HCT116 (cell line): ENCODE measurements at regions not wholly inside any gene's neighbourhood (a gene's known extent, or its start where the extent isn't known, plus 50 kb on each side); places are given as distances from the start of the nearest gene placed in this dataset.

Source experiments
- ATAC-seq: fragments of 200-7000 bp; cut with Tn5 transposase; 2 replicates; pipeline ENCODE4 v1.9.1; 2020; ENCODE audit warnings: mild to moderate bottlenecking, moderate library complexity
- BruUV-seq: library from RNA; stranded (reverse); fragments of 400-500 nt; replicated peaks from 2 replicates; lab custom pipeline; 2021; lab: Mats Ljungman, UMichigan
- CTCF ChIA-PET: fragments of 300-600 bp; sonication (Branson Sonifier 250); formaldehyde crosslinking; loops from one replicate; lab custom pipeline; 2021; ENCODE audit warnings: antibody characterized with exemption; lab: Charles Lee
- POLR2A ChIA-PET: fragments of 300-600, 350-600 bp; sonication (Branson Sonifier 250); formaldehyde crosslinking; loops from one replicate; lab custom pipeline; 2021; ENCODE audit warnings: antibody characterized with exemption; lab: Charles Lee
- RAD21 ChIA-PET, 2 experiments: fragments of 300-600 bp; sonication (Branson Sonifier 250); formaldehyde crosslinking; loops; one replicate each; lab custom pipeline; 2023; ENCODE audit warnings: low total read pairs in 2 of 2; ENCODE audit not compliant: uncharacterized antibody in 2 of 2, unreplicated experiment in 2 of 2, low non-redundant PET in 1 of 2; lab: Charles Lee
- DNase-seq: peaks from one replicate; pipeline ENCODE4 v3.0.0-alpha.2; 2010; ENCODE audit warnings: low read depth, low spot score
- H2AFZ ChIP-seq: fragments of 200-600 bp; shearing (Covaris generic), sonication (generic); 2 replicates; pipeline ENCODE4 v1.6.1; 2017; ENCODE audit warnings: low read depth, mixed run types, mixed read lengths, antibody characterized with exemption, low read length; ENCODE audit not compliant: poor library complexity, severe bottlenecking
- H3K27ac ChIP-seq: 2 replicates; pipeline ENCODE4 v1.5.1; 2012; ENCODE audit warnings: low read depth, low read length
- H3K27me3 ChIP-seq: fragments of 200-600 bp; sonication (generic); 2 replicates; pipeline ENCODE4 v1.6.1; 2016; ENCODE audit warnings: mixed run types, low read length, mixed read lengths; ENCODE audit not compliant: insufficient read depth
- H3K36me3 ChIP-seq, 2 experiments: fragments of 200-500 bp in 1 of 2; fragments of 200-600 bp in 1 of 2; sonication (Bioruptor generic) in 1 of 2; sonication (generic) in 1 of 2; 2 replicates each; pipeline versions ENCODE4 v1.5.1 to v1.6.1; 2014 to 2016; ENCODE audit warnings: low read length in 2 of 2, inconsistent platforms in 1 of 2, mixed read lengths in 1 of 2, mixed run types in 1 of 2; ENCODE audit not compliant: insufficient read depth in 2 of 2, control insufficient read depth in 1 of 2
- H3K4me1 ChIP-seq, 2 experiments: fragments of 200-600 bp in 1 of 2; sonication (generic) in 1 of 2; 2 replicates each; pipeline versions ENCODE4 v1.5.1 to v1.6.1; 2012 to 2017; ENCODE audit warnings: low read length in 2 of 2, inconsistent platforms in 1 of 2, mild to moderate bottlenecking in 1 of 2, mixed read lengths in 1 of 2, mixed run types in 1 of 2, moderate library complexity in 1 of 2; ENCODE audit not compliant: insufficient read depth in 2 of 2, control insufficient read depth in 1 of 2
- H3K4me2 ChIP-seq: fragments of 200-600 bp; sonication (generic); 2 replicates; pipeline ENCODE4 v1.6.1; 2017; ENCODE audit warnings: mixed run types, low read length, mixed read lengths
- H3K4me3 ChIP-seq, 2 experiments: fragments of 200-600 bp in 1 of 2; sonication (generic) in 1 of 2; replicated peaks in 1 of 2; 2 replicates each; pipeline ENCODE4 v1.5.1; 2011 to 2016; ENCODE audit warnings: low read length in 2 of 2, control low read depth in 1 of 2, low read depth in 1 of 2, mild to moderate bottlenecking in 1 of 2, mixed read lengths in 1 of 2, mixed run types in 1 of 2
- H3K79me2 ChIP-seq: fragments of 200-600 bp; sonication (generic); 2 replicates; pipeline ENCODE4 v1.6.1; 2017; ENCODE audit warnings: mild to moderate bottlenecking, mixed run types, low read length, moderate library complexity, mixed read lengths; ENCODE audit not compliant: insufficient read depth
- H3K9ac ChIP-seq: fragments of 200-600 bp; sonication (generic); 2 replicates; pipeline ENCODE4 v1.6.1; 2016; ENCODE audit warnings: low read length, mixed read lengths
- H3K9me2 ChIP-seq: fragments of 200-600 bp; sonication (generic), shearing (Covaris generic); 2 replicates; pipeline ENCODE4 v1.6.1; 2017; ENCODE audit warnings: mixed run types, mild to moderate bottlenecking, moderate library complexity; ENCODE audit not compliant: insufficient read depth
- H3K9me3 ChIP-seq, 2 experiments: fragments of 200-500 bp in 1 of 2; fragments of 200-600 bp in 1 of 2; sonication (Bioruptor generic) in 1 of 2; sonication (generic) in 1 of 2; 2 replicates each; pipeline ENCODE4 v1.6.1; 2014 to 2017; ENCODE audit warnings: low read length in 2 of 2, mixed read lengths in 2 of 2, inconsistent platforms in 1 of 2, low read depth in 1 of 2, mild to moderate bottlenecking in 1 of 2, mixed run types in 1 of 2, moderate library complexity in 1 of 2; ENCODE audit not compliant: control insufficient read depth in 1 of 2, insufficient read depth in 1 of 2
- H4K20me1 ChIP-seq: fragments of 200-600 bp; sonication (generic), shearing (Covaris generic); 2 replicates; pipeline ENCODE4 v1.6.1; 2017; ENCODE audit warnings: mixed run types, mild to moderate bottlenecking, moderate library complexity; ENCODE audit not compliant: insufficient read depth
- CBX3 ChIP-seq: IDR thresholded peaks from 2 replicates; pipeline ENCODE4 v1.6.1; 2012; ENCODE audit warnings: low read depth
- CEBPB ChIP-seq: IDR thresholded peaks from 2 replicates; pipeline ENCODE4 v1.6.1; 2012; ENCODE audit warnings: low read depth
- EGR1 ChIP-seq: IDR thresholded peaks from 2 replicates; pipeline ENCODE4 v1.6.1; 2012; ENCODE audit warnings: low read depth
- ELF1 ChIP-seq: IDR thresholded peaks from 2 replicates; pipeline ENCODE4 v1.6.1; 2012; ENCODE audit warnings: low read depth, borderline replicate concordance
- EZH2 ChIP-seq: fragments of 200-600 bp; sonication (generic); IDR thresholded peaks from 2 replicates; pipeline ENCODE4 v1.6.1; 2017; ENCODE audit warnings: antibody characterized with exemption, mixed run types
- EZH2phosphoT487 ChIP-seq: fragments of 200-600 bp; IDR thresholded peaks from 2 replicates; pipeline ENCODE4 v1.6.1; 2018; ENCODE audit warnings: antibody characterized with exemption, borderline replicate concordance
- FOSL1 ChIP-seq: IDR thresholded peaks from 2 replicates; pipeline ENCODE4 v1.6.1; 2012; ENCODE audit warnings: low read depth
- POLR2A ChIP-seq: IDR thresholded peaks from 2 replicates; pipeline ENCODE4 v1.7.0; 2011; ENCODE audit warnings: borderline replicate concordance; ENCODE audit not compliant: insufficient read depth, insufficient read length; ENCODE audit errors: extremely low read depth
- POLR2AphosphoS5 ChIP-seq: IDR thresholded peaks from 2 replicates; pipeline ENCODE4 v1.6.1; 2011; ENCODE audit warnings: mild to moderate bottlenecking, low read depth, low read length, moderate library complexity
- RAD21 ChIP-seq: IDR thresholded peaks from 2 replicates; pipeline ENCODE4 v1.6.1; 2012; ENCODE audit warnings: low read depth, mild to moderate bottlenecking
- SIN3A ChIP-seq: IDR thresholded peaks from 2 replicates; pipeline ENCODE4 v1.6.1; 2012; ENCODE audit warnings: low read depth
- SRF ChIP-seq: IDR thresholded peaks from 2 replicates; pipeline ENCODE4 v1.6.1; 2012; ENCODE audit warnings: low read depth
- YY1 ChIP-seq: IDR thresholded peaks from 2 replicates; pipeline ENCODE4 v1.6.1; 2011; ENCODE audit warnings: low read length, low read depth, moderate library complexity, mild to moderate bottlenecking; ENCODE audit not compliant: insufficient replicate concordance; ENCODE audit errors: extremely low read depth
- ZFX ChIP-seq: fragments of 450-650 bp; IDR thresholded peaks from 2 replicates; pipeline ENCODE4 v1.6.1; 2017
- ZNF274 ChIP-seq: fragments of 200-500 bp; sonication (Bioruptor generic); IDR thresholded peaks from 2 replicates; pipeline ENCODE4 v1.6.1; 2014; ENCODE audit warnings: mild to moderate bottlenecking, low read depth, low read length, inconsistent platforms
- intact Hi-C: fragments of 100-400 bp; cut with micrococcal nuclease; formaldehyde crosslinking; loops from 2 replicates; pipeline ENCODE4 v1.10.0; 2022
- TF ChIP-seq, protein P1 (sequence below): IDR thresholded peaks from 2 replicates; pipeline ENCODE4 v1.6.1; 2012
- TF ChIP-seq, protein P2 (sequence below), 3 experiments: fragments of 200-600 bp in 1 of 3; sonication (generic) in 1 of 3; IDR thresholded peaks in 2 of 3; conservative IDR thresholded peaks in 1 of 3; 2 replicates each; pipeline ENCODE4 v1.5.1; 2012 to 2017; ENCODE audit warnings: low read depth in 2 of 3, low read length in 2 of 3, antibody characterized with exemption in 1 of 3, borderline replicate concordance in 1 of 3, control low read depth in 1 of 3, mild to moderate bottlenecking in 1 of 3, mixed read lengths in 1 of 3, mixed run types in 1 of 3, moderate library complexity in 1 of 3; ENCODE audit not compliant: insufficient read depth in 1 of 3
- TF ChIP-seq, protein P3 (sequence below): IDR thresholded peaks from 2 replicates; pipeline ENCODE4 v1.6.1; 2012; ENCODE audit warnings: low read depth
- TF ChIP-seq, protein P4 (sequence below): IDR thresholded peaks from 2 replicates; pipeline ENCODE4 v1.6.1; 2011; ENCODE audit warnings: mild to moderate bottlenecking, low read length, moderate library complexity; ENCODE audit not compliant: insufficient replicate concordance; ENCODE audit errors: extremely low read depth

DNA sequence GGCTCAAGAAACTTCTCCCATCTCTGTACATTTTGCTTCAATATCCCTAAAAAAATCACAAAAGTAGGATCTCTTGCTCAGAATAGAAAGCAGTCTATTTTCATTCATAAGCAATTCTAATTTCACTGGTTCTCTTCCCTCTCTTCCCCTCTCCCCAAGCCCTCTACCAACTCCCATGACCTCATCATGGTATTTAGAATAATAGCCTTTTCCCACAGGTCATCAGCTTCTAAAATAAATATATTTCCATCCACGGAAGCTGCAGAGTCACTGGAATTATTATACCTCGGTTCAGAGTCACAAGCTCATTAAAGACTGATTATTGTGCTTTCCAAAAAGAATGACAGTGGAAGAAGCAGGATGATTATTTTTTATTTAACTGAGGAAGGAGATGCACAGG lies 84.2 kb upstream of the ADRA1B start:
- no peaks in the 10 kb centered on the region for H3K9me3 ChIP-seq
- BruUV-seq = no TSS peak
- ChIA-PET RAD21 (no interaction called here), CTCF (no interaction called here), POLR2A (no interaction called here)
- no peaks in the 10 kb centered on the region for H3K79me2 ChIP-seq
- H3K27ac ChIP-seq = no peak overlapping the region
- DNase-seq (no peak), ATAC-seq (no peak)
- no peaks in the 10 kb centered on the region for H3K27me3 ChIP-seq
- H3K4me3 ChIP-seq = no peak overlapping the region
- H3K36me3 ChIP-seq = no peaks in the 10 kb centered on the region
- no peak overlapping the region for H2AFZ ChIP-seq
- no peaks in the 10 kb centered on the region for H4K20me1 ChIP-seq
- peaks cover 2 to 6% of the 10 kb centered on the region in 2 experiments; a peak in 3 of 4 replicates for H3K4me1 ChIP-seq
- no peaks in the 10 kb centered on the region for H3K9me2 ChIP-seq
- H3K9ac ChIP-seq = no peak overlapping the region
- no peak overlapping the region for H3K4me2 ChIP-seq
- no peak for TF ChIP-seq EGR1
- TF ChIP-seq POLR2A = no peak
- TF ChIP-seq, protein P1, sequence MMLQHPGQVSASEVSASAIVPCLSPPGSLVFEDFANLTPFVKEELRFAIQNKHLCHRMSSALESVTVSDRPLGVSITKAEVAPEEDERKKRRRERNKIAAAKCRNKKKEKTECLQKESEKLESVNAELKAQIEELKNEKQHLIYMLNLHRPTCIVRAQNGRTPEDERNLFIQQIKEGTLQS = no peak
- no peak for TF ChIP-seq YY1
- no peak for TF ChIP-seq ZFX
- TF ChIP-seq SIN3A = no peak
- TF ChIP-seq ELF1 = no peak
- TF ChIP-seq, protein P2, sequence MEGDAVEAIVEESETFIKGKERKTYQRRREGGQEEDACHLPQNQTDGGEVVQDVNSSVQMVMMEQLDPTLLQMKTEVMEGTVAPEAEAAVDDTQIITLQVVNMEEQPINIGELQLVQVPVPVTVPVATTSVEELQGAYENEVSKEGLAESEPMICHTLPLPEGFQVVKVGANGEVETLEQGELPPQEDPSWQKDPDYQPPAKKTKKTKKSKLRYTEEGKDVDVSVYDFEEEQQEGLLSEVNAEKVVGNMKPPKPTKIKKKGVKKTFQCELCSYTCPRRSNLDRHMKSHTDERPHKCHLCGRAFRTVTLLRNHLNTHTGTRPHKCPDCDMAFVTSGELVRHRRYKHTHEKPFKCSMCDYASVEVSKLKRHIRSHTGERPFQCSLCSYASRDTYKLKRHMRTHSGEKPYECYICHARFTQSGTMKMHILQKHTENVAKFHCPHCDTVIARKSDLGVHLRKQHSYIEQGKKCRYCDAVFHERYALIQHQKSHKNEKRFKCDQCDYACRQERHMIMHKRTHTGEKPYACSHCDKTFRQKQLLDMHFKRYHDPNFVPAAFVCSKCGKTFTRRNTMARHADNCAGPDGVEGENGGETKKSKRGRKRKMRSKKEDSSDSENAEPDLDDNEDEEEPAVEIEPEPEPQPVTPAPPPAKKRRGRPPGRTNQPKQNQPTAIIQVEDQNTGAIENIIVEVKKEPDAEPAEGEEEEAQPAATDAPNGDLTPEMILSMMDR (IDR thresholded peaks at IDR 0.05 in 2 of 3, conservative IDR thresholded peaks at IDR 0.05 in 1 of 3; ENCODE audit: borderline replicate concordance in 1 of 3, insufficient read depth in 1 of 3, low read depth in 2 of 3, low read length in 2 of 3) = no peak
- TF ChIP-seq EZH2phosphoT487 = no peak
- no peak for TF ChIP-seq CBX3
- no peak for TF ChIP-seq RAD21
- TF ChIP-seq, protein P3, sequence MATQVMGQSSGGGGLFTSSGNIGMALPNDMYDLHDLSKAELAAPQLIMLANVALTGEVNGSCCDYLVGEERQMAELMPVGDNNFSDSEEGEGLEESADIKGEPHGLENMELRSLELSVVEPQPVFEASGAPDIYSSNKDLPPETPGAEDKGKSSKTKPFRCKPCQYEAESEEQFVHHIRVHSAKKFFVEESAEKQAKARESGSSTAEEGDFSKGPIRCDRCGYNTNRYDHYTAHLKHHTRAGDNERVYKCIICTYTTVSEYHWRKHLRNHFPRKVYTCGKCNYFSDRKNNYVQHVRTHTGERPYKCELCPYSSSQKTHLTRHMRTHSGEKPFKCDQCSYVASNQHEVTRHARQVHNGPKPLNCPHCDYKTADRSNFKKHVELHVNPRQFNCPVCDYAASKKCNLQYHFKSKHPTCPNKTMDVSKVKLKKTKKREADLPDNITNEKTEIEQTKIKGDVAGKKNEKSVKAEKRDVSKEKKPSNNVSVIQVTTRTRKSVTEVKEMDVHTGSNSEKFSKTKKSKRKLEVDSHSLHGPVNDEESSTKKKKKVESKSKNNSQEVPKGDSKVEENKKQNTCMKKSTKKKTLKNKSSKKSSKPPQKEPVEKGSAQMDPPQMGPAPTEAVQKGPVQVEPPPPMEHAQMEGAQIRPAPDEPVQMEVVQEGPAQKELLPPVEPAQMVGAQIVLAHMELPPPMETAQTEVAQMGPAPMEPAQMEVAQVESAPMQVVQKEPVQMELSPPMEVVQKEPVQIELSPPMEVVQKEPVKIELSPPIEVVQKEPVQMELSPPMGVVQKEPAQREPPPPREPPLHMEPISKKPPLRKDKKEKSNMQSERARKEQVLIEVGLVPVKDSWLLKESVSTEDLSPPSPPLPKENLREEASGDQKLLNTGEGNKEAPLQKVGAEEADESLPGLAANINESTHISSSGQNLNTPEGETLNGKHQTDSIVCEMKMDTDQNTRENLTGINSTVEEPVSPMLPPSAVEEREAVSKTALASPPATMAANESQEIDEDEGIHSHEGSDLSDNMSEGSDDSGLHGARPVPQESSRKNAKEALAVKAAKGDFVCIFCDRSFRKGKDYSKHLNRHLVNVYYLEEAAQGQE = no peak
- no peak for TF ChIP-seq ZNF274
- TF ChIP-seq POLR2AphosphoS5 = no peak
- TF ChIP-seq EZH2 = no peak
- no peak for TF ChIP-seq CEBPB
- TF ChIP-seq SRF = no peak
- TF ChIP-seq, protein P4, sequence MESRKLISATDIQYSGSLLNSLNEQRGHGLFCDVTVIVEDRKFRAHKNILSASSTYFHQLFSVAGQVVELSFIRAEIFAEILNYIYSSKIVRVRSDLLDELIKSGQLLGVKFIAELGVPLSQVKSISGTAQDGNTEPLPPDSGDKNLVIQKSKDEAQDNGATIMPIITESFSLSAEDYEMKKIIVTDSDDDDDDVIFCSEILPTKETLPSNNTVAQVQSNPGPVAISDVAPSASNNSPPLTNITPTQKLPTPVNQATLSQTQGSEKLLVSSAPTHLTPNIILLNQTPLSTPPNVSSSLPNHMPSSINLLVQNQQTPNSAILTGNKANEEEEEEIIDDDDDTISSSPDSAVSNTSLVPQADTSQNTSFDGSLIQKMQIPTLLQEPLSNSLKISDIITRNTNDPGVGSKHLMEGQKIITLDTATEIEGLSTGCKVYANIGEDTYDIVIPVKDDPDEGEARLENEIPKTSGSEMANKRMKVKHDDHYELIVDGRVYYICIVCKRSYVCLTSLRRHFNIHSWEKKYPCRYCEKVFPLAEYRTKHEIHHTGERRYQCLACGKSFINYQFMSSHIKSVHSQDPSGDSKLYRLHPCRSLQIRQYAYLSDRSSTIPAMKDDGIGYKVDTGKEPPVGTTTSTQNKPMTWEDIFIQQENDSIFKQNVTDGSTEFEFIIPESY = no peak
- TF ChIP-seq FOSL1 = no peak
- intact Hi-C loops = no loop called here
